ENCODE measurements at regions not wholly inside any gene's neighbourhood (a gene's known extent, or its start where the extent isn't known, plus 50 kb on each side); places are given as distances from the start of the nearest gene placed in this dataset.

GRCh38 chr18:1528447-1528846, 623.8 kb downstream of the ADCYAP1 start:
- no peak for DNase-seq (ENCODE audit: low spot score)
- in situ Hi-C loops (cut with MboI; ENCODE audit: low sequenced_read_pairs, unreplicated experiment), result no loop called here
- TF ChIP-seq CTCF (IDR thresholded peaks at IDR 0.05; ENCODE audit: borderline replicate concordance, control extremely low read depth, extremely low read depth, insufficient read depth, missing control alignments), result no peak

- DNase-seq (ENCODE audit: low spot score), result no peak
- TF ChIP-seq CTCF (IDR thresholded peaks at IDR 0.05; ENCODE audit: borderline replicate concordance, control extremely low read depth, extremely low read depth, insufficient read depth, missing control alignments), result no peak
- in situ Hi-C loops (cut with MboI; ENCODE audit: low sequenced_read_pairs, unreplicated experiment), result no loop called here
These were observed 624.4 kb downstream of the ADCYAP1 start for GRCh38 chr18:1528964-1529509.

GRCh38 chr18:1530650-1531049, 626.0 kb downstream of the ADCYAP1 start:
- TF ChIP-seq CTCF (IDR thresholded peaks at IDR 0.05; ENCODE audit: borderline replicate concordance, control extremely low read depth, extremely low read depth, insufficient read depth, missing control alignments), result no peak
- no peak for DNase-seq (ENCODE audit: low spot score)
- in situ Hi-C loops (cut with MboI; ENCODE audit: low sequenced_read_pairs, unreplicated experiment), result no loop called here

- DNase-seq (ENCODE audit: low spot score), result no peak
- TF ChIP-seq CTCF (IDR thresholded peaks at IDR 0.05; ENCODE audit: borderline replicate concordance, control extremely low read depth, extremely low read depth, insufficient read depth, missing control alignments), result no peak
- in situ Hi-C loops (cut with MboI; ENCODE audit: low sequenced_read_pairs, unreplicated experiment), result no loop called here
These were observed 634.6 kb downstream of the ADCYAP1 start for GRCh38 chr18:1539276-1539675.

GRCh38 chr18:1541478-1541877, 636.8 kb downstream of the ADCYAP1 start:
- no peak for TF ChIP-seq CTCF (IDR thresholded peaks at IDR 0.05; ENCODE audit: borderline replicate concordance, control extremely low read depth, extremely low read depth, insufficient read depth, missing control alignments)
- in situ Hi-C loops (cut with MboI; ENCODE audit: low sequenced_read_pairs, unreplicated experiment), result no loop called here
- no peak for DNase-seq (ENCODE audit: low spot score)

GRCh38 chr18:1542230-1542774, 637.6 kb downstream of the ADCYAP1 start:
- in situ Hi-C loops (cut with MboI; ENCODE audit: low sequenced_read_pairs, unreplicated experiment), result no loop called here
- TF ChIP-seq CTCF (IDR thresholded peaks at IDR 0.05; ENCODE audit: borderline replicate concordance, control extremely low read depth, extremely low read depth, insufficient read depth, missing control alignments), result no peak

More at GRCh38 chr18:1542230-1542774, 637.6 kb downstream of the ADCYAP1 start:
- DNase-seq (ENCODE audit: low spot score), result no peak
